Psoas muscle (tissue), 7 donors: ENCODE measurements at regions not wholly inside any gene's neighbourhood (a gene's known extent, or its start where the extent isn't known, plus 50 kb on each side); places are given as distances from the start of the nearest gene placed in this dataset.

ENCODE experiments used
- ATAC-seq, 4 donors: fragments of 200-7000 bp; cut with Tn5 transposase; one replicate each; pipeline ENCODE4 v1.9.1; 2020; ENCODE audit warnings: moderate library complexity in 3 of 4, mild to moderate bottlenecking in 2 of 4
- DNase-seq, 2 donors: peaks; one replicate each; pipeline ENCODE4 v3.0.0-alpha.2; 2020
- H3K27ac ChIP-seq: fragments of 200-600 bp; one replicate; pipeline ENCODE4 v1.8.0; 2022
- H3K27me3 ChIP-seq, 3 donors: fragments of 200-600 bp in 1 of 3; one replicate each; pipeline versions ENCODE4 v1.6.1 to v1.8.0; 2013 to 2022; ENCODE audit warnings: low read length in 2 of 3, mild to moderate bottlenecking in 2 of 3, moderate library complexity in 1 of 3; ENCODE audit not compliant: insufficient read depth in 3 of 3
- H3K36me3 ChIP-seq, 2 donors: fragments of 200-600 bp in 1 of 2; one replicate each; pipeline versions ENCODE4 v1.6.1 to v1.8.0; 2013 to 2022; ENCODE audit warnings: low read depth in 1 of 2, mild to moderate bottlenecking in 1 of 2, moderate library complexity in 1 of 2; ENCODE audit not compliant: insufficient read depth in 1 of 2
- H3K4me1 ChIP-seq: fragments of 200-600 bp; one replicate; pipeline ENCODE4 v1.8.0; 2022
- H3K4me3 ChIP-seq: fragments of 200-600 bp; one replicate; pipeline ENCODE4 v1.8.0; 2022; ENCODE audit warnings: mild to moderate bottlenecking
- H3K9me3 ChIP-seq: fragments of 200-600 bp; one replicate; pipeline ENCODE4 v1.8.0; 2022
- WGBS, 3 donors: extraction: QIAGEN DNeasy Blood & Tissue Kit; methylation state at CpG; one replicate each; pipeline versions ENCODE4 v1.1.6 to v1.1.7; 2013; 5-methylcytosine and 5-hydroxymethylcytosine counted together
- intact Hi-C, 2 donors: fragments of 100-400 bp; cut with DNase I; formaldehyde crosslinking; loops; one replicate each; pipeline versions ENCODE4 v1.11.0 to v1.14.2; 2022
- TF ChIP-seq, protein P1 (sequence below): fragments of 200-600 bp; IDR thresholded peaks from one replicate; pipeline ENCODE4 v1.8.0; 2022; ENCODE audit warnings: antibody characterized with exemption
- donor health status: healthy with polysubstance abuse.
- donor health status: DM: no; HTN: no; CAD: no; lungs with moderate emphysema.
- donor health status: Bipolar disorder and iron deficiency.
- donor health status: healthy.
- donor health status: DM: yes; HTN: yes; CAD: no.
- donor health status: DM: no; HTN: no; CAD: no.
- donor health status: DM: yes; HTN: yes; CAD: no.

DNA sequence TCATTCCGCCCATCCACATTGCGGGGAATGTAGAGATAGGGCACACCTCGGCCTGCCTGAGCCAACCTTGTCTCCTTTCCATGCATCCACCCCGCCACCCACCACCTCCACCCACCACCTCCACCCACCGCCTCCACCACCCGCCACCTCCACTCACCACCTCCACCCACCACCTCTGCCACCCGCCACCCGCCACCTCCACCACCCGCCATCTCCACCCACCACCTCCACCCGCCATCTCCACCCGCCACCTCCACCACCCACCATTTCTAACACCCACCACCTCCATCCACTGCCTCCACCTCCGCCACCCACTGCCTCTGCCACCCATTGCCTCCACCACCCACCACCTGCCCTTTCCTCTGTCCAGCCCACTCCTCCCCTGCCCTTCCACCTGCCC, 78.4 kb downstream of the IGLL1 start:
- Histone ChIP-seq H3K4me1 (no peaks in the 10 kb centered on the region), H3K27ac (no peak overlapping the region), H3K27me3 (peaks cover 0 to 38% (median 4%) of the 10 kb centered on the region in 3 donors), H3K9me3 (no peaks in the 10 kb centered on the region), H3K4me3 (no peak overlapping the region), H3K36me3 (no peaks in the 10 kb centered on the region)
- TF ChIP-seq, protein P1, sequence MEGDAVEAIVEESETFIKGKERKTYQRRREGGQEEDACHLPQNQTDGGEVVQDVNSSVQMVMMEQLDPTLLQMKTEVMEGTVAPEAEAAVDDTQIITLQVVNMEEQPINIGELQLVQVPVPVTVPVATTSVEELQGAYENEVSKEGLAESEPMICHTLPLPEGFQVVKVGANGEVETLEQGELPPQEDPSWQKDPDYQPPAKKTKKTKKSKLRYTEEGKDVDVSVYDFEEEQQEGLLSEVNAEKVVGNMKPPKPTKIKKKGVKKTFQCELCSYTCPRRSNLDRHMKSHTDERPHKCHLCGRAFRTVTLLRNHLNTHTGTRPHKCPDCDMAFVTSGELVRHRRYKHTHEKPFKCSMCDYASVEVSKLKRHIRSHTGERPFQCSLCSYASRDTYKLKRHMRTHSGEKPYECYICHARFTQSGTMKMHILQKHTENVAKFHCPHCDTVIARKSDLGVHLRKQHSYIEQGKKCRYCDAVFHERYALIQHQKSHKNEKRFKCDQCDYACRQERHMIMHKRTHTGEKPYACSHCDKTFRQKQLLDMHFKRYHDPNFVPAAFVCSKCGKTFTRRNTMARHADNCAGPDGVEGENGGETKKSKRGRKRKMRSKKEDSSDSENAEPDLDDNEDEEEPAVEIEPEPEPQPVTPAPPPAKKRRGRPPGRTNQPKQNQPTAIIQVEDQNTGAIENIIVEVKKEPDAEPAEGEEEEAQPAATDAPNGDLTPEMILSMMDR, result no peak
- DNase-seq (peak in 1 of 2 donors; percentile 34), ATAC-seq (no peak)
- WGBS, 3 donors, result 75 to 94% (median 90%) methylated on average over 5 to 12 of the region's 12 CpGs
- intact Hi-C loops, result no loop called here

- TF ChIP-seq, protein P1, result no peak
- H3K36me3 ChIP-seq, result no peaks in the 10 kb centered on the region
- peaks cover 0 to 38% (median 5%) of the 10 kb centered on the region in 3 donors for H3K27me3 ChIP-seq
- no peaks in the 10 kb centered on the region for H3K9me3 ChIP-seq
- H3K27ac ChIP-seq, result no peak overlapping the region
- intact Hi-C loops, result no loop called here
- ATAC-seq, result no peak
- WGBS, 3 donors, result 40 to 67% (median 41%) methylated on average over 5 of the region's 5 CpGs
- DNase-seq, result no peak
- H3K4me1 ChIP-seq, result no peaks in the 10 kb centered on the region
- no peak overlapping the region for H3K4me3 ChIP-seq
Measured at GRCh38 chr22:23501261-23501619, 78.8 kb downstream of the IGLL1 start.

DNA sequence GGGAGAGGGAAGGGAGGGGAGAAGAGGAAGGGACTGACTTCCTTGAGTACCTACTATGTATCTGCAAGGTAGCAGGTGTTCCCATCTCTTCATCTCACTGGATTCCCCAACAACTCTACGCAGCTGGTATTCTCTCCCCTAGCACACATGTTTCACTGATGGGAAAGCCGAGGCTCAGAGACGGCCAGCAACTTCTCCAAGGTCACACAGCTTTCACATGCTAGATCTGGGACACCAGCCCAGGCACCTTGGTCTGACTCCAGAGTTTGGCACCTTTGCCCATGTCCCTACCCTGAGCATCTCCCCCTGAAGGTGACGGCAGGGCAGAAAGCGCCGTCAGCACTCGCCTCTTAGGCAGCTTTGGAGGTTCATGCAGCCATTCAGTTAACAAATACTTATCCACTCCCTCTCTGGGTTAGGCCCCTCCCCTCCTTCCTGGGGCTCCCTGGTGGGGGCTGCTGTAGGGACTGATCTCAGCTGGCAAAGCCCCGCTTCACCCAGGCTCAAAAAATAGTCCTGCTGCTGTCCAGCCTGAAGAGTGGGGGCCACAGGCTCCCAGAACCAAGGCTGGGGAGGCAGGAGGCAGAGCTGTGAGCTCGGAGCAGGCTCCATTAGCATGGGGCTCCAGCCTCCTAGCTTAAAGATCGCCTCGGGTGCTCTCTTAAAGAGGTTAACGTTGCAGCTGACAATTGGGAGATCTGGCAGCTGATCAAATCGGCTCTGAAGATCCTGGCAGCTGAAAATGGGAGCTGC, 79.4 kb downstream of the IGLL1 start:
- Histone ChIP-seq H3K4me1 (no peaks in the 10 kb centered on the region), H3K36me3 (no peaks in the 10 kb centered on the region), H3K9me3 (no peaks in the 10 kb centered on the region), H3K27me3 (peaks cover 0 to 38% (median 7%) of the 10 kb centered on the region in 3 donors), H3K27ac (no peak overlapping the region), H3K4me3 (no peak overlapping the region)
- TF ChIP-seq, protein P1, result no peak
- WGBS, 3 donors, result 50 to 60% (median 50%) methylated on average over 13 of the region's 13 CpGs
- DNase-seq, result peak in 1 of 2 donors; percentile 25
- intact Hi-C loops, result no loop called here
- no peak for ATAC-seq

GRCh38 chr22:23499845-23500500, 80.1 kb downstream of the IGLL1 start:
- no peak overlapping the region for H3K27ac ChIP-seq
- no peak overlapping the region for H3K4me3 ChIP-seq
- H3K27me3 ChIP-seq, result peaks cover 0 to 38% (median 7%) of the 10 kb centered on the region in 3 donors
- no peaks in the 10 kb centered on the region for H3K9me3 ChIP-seq
- H3K36me3 ChIP-seq, result no peaks in the 10 kb centered on the region
- 53 to 67% (median 61%) methylated on average over 8 of the region's 8 CpGs for WGBS, 3 donors
- TF ChIP-seq, protein P1, result no peak
- no peaks in the 10 kb centered on the region for H3K4me1 ChIP-seq
- no peak for ATAC-seq
- intact Hi-C loops, result no loop called here
- peak in 1 of 2 donors; percentile 38 for DNase-seq
